ENCODE measurements at regions not wholly inside any gene's neighbourhood (a gene's known extent, or its start where the extent isn't known, plus 50 kb on each side); places are given as distances from the start of the nearest gene placed in this dataset.

- 86 to 88% (median 87%) methylated on average over 5 of the region's 5 CpGs for WGBS, 5 donors
- Histone ChIP-seq H3K27ac (no peak overlapping the region), H3K9me3 (no peaks in the 10 kb centered on the region), H3K27me3 (peaks cover 0 to 3% (median 0%) of the 10 kb centered on the region in 3 donors), H3K4me1 (peaks cover 0 to 13% (median 7%) of the 10 kb centered on the region in 4 donors), H3K4me3 (no peak overlapping the region), H3K36me3 (no peaks in the 10 kb centered on the region)
- intact Hi-C loops (cut with DNase I; ENCODE audit: low total_unique reads), result loop anchor here (10.0 kb wide), 1 partner anchor 1026 kb away; no protein-coding TSS in a partner anchor
- no peak for DNase-seq
- no peak for TF ChIP-seq CTCF (IDR thresholded peaks at IDR 0.05)
- no peak for TF ChIP-seq EP300 (IDR thresholded peaks at IDR 0.05)
- no peak for TF ChIP-seq POLR2A (IDR thresholded peaks at IDR 0.05)
- TF ChIP-seq POLR2AphosphoS5 (IDR thresholded peaks at IDR 0.05), result no peak
These were observed 220.2 kb upstream of the CLINT1 start for GRCh38 chr5:158079097-158079496.

- no peaks in the 10 kb centered on the region for H3K9me3 ChIP-seq
- peaks cover 0 to 3% (median 0%) of the 10 kb centered on the region in 3 donors for H3K27me3 ChIP-seq
- TF ChIP-seq POLR2AphosphoS5 (IDR thresholded peaks at IDR 0.05), result no peak
- TF ChIP-seq EP300 (IDR thresholded peaks at IDR 0.05), result no peak
- no peak for TF ChIP-seq POLR2A (IDR thresholded peaks at IDR 0.05)
- peak in 5 of 7 experiments; percentile 30 to 77 (median 61) for TF ChIP-seq CTCF (IDR thresholded peaks at IDR 0.05)
- peak; percentile 44 to 94 for DNase-seq
- intact Hi-C loops (cut with DNase I; ENCODE audit: low total_unique reads), result loop anchor here (10.0 kb wide), 1 partner anchor 1030 kb away; no protein-coding TSS in a partner anchor
- peak overlapping the region in 1 of 5 donors; percentile 61 for H3K27ac ChIP-seq
- H3K4me3 ChIP-seq, result peak overlapping the region; percentile 22 to 32 (median 28)
- H3K36me3 ChIP-seq, result no peaks in the 10 kb centered on the region
- peaks cover 0 to 13% (median 7%) of the 10 kb centered on the region in 4 donors for H3K4me1 ChIP-seq
- WGBS, 5 donors, result 10 to 13% (median 12%) methylated on average over 12 of the region's 12 CpGs
These were observed 216.2 kb upstream of the CLINT1 start for GRCh38 chr5:158074992-158075769.

GRCh38 chr5:158074597-158074991, 215.6 kb upstream of the CLINT1 start:
- no peaks in the 10 kb centered on the region for H3K9me3 ChIP-seq
- TF ChIP-seq EP300 (IDR thresholded peaks at IDR 0.05) (no peak), POLR2AphosphoS5 (IDR thresholded peaks at IDR 0.05) (no peak)
- DNase-seq, result no peak
- H3K27ac ChIP-seq, result no peak overlapping the region
- H3K27me3 ChIP-seq, result no peaks in the 10 kb centered on the region
- peaks cover 0 to 13% (median 7%) of the 10 kb centered on the region in 4 donors for H3K4me1 ChIP-seq
- intact Hi-C loops (cut with DNase I; ENCODE audit: low total_unique reads), result loop anchor here (10.0 kb wide), 1 partner anchor 1030 kb away; no protein-coding TSS in a partner anchor
- no peak overlapping the region for H3K4me3 ChIP-seq
- 91 to 95% (median 92%) methylated on average over 2 of the region's 2 CpGs for WGBS, 5 donors
- no peaks in the 10 kb centered on the region for H3K36me3 ChIP-seq

GRCh38 chr5:158070859-158071258, 211.9 kb upstream of the CLINT1 start:
- Histone ChIP-seq H3K4me1 (peaks cover 0 to 10% (median 6%) of the 10 kb centered on the region in 4 donors), H3K27ac (no peak overlapping the region), H3K9me3 (no peaks in the 10 kb centered on the region), H3K36me3 (no peaks in the 10 kb centered on the region), H3K4me3 (no peak overlapping the region), H3K27me3 (no peaks in the 10 kb centered on the region)
- TF ChIP-seq EP300 (IDR thresholded peaks at IDR 0.05), result no peak
- TF ChIP-seq POLR2A (IDR thresholded peaks at IDR 0.05), result no peak
- TF ChIP-seq CTCF (IDR thresholded peaks at IDR 0.05), result no peak
- TF ChIP-seq POLR2AphosphoS5 (IDR thresholded peaks at IDR 0.05), result no peak
- WGBS, 5 donors, result 84 to 94% (median 90%) methylated on average over 1 of the region's 1 CpG
- intact Hi-C loops (cut with DNase I; ENCODE audit: low total_unique reads), result loop anchor here (10.0 kb wide), 1 partner anchor 1034 kb away; no protein-coding TSS in a partner anchor
- no peak for DNase-seq
